Lower leg skin (tissue), 4 donors: ENCODE measurements at regions not wholly inside any gene's neighbourhood (a gene's known extent, or its start where the extent isn't known, plus 50 kb on each side); places are given as distances from the start of the nearest gene placed in this dataset.

Source experiments
- DNase-seq, 2 donors: peaks; one replicate each; pipeline ENCODE4 v3.0.0-alpha.2; 2019; ENCODE audit warnings: low spot score in 2 of 2
- H3K4me3 ChIP-seq: fragments of 200-600 bp; sonication (generic); 2 replicates; pipeline ENCODE4 v1.5.1; 2017; ENCODE audit warnings: mild to moderate bottlenecking, low read depth; ENCODE audit not compliant: poor library complexity, severe bottlenecking
- CTCF ChIP-seq, 3 donors: fragments of 450-650 bp; IDR thresholded peaks; one replicate each; pipeline ENCODE4 v1.5.1; 2016; ENCODE audit warnings: antibody characterized with exemption in 3 of 3, mild to moderate bottlenecking in 3 of 3, moderate library complexity in 2 of 3
- POLR2A ChIP-seq, 2 donors: fragments of 450-650 bp; IDR thresholded peaks; one replicate each; pipeline ENCODE4 v1.6.1; 2016 to 2017; ENCODE audit warnings: antibody characterized with exemption in 2 of 2, mild to moderate bottlenecking in 1 of 2, moderate library complexity in 1 of 2
- WGBS, 2 donors: methylation state at CpG; one replicate each; pipeline ENCODE4 v1.1.5; 2018; 5-methylcytosine and 5-hydroxymethylcytosine counted together
- intact Hi-C: fragments of 100-400 bp; cut with DNase I; formaldehyde crosslinking; loops from one replicate; pipeline ENCODE4 v1.15.0; 2023; ENCODE audit warnings: low total_unique reads

DNA sequence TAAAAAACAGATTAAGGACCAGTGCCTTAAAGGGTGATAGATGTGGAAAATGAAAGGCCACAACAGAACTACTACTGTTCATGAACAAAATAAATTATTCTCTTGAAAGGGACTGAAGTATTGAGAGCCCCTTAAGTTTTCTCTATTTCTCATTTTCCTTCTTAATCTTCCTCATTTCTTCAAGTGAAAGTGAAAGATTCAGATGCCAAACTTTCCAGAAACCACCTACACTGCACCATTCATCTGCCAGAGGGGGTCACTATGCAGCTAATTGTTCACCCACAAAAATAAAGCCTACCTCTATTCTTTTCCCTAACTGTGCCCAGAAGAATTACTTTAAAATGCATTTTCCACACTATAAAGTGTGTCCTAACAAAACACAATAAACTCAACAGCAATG, 140.1 kb downstream of the NR4A2 start:
- H3K4me3 ChIP-seq: no peak overlapping the region
- no peak for TF ChIP-seq POLR2A (IDR thresholded peaks at IDR 0.05)
- TF ChIP-seq CTCF (IDR thresholded peaks at IDR 0.05): no peak
- intact Hi-C loops: no loop called here
- no peak for DNase-seq

DNA sequence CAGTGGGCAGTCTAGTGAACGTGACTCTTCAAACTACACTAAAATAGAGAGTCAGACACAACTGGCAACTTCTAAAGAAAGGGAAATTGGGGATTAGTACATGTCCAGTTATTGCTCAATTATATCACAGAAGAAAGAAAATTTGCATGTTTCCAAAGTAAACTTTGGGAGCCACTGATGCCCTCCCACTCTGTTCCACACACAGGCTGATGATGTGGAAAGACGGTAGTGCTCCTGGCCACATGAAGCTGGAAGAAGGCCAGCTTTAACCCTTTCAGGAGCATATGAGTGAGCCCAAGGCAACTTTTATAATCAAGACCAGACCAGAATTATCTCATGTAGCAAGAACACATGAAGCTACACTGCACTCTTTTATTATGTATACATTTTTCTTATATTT, 141.0 kb downstream of the NR4A2 start:
- no peak for TF ChIP-seq POLR2A (IDR thresholded peaks at IDR 0.05)
- no peak for TF ChIP-seq CTCF (IDR thresholded peaks at IDR 0.05)
- no peak for DNase-seq
- intact Hi-C loops: no loop called here
- no peak overlapping the region for H3K4me3 ChIP-seq
- WGBS, 2 donors: 29 to 32% methylated on average over 2 of the region's 2 CpGs

GRCh38 chr2:156190517-156190916, 142.0 kb downstream of the NR4A2 start:
- TF ChIP-seq POLR2A (IDR thresholded peaks at IDR 0.05) (no peak), CTCF (IDR thresholded peaks at IDR 0.05) (no peak)
- intact Hi-C loops: no loop called here
- no peak overlapping the region for H3K4me3 ChIP-seq
- 45 to 55% methylated on average over 3 of the region's 3 CpGs for WGBS, 2 donors
- no peak for DNase-seq

DNA sequence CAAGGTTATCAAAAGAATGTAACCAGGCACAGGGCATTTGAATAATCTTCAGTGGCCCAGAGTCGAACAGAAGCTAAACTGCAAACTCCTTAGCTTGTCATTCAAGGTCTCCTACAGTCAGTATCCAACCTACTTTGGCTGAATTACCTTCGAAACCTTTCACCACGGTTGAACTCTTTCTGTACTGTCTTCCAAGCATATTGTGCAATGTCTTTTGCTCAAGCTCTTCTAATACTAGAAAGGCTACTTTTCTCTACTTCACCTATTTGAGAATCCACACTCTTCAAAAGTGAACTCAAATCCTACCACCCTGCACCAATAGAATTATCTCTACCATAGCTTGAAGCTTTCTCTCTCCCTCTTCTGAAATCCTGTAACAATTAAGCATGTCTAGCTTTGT, 142.9 kb downstream of the NR4A2 start:
- TF ChIP-seq CTCF (IDR thresholded peaks at IDR 0.05) (no peak), POLR2A (IDR thresholded peaks at IDR 0.05) (no peak)

GRCh38 chr2:156189143-156189542, 143.4 kb downstream of the NR4A2 start:
- DNase-seq: no peak
- TF ChIP-seq POLR2A (IDR thresholded peaks at IDR 0.05): no peak
- no peak for TF ChIP-seq CTCF (IDR thresholded peaks at IDR 0.05)
- H3K4me3 ChIP-seq: no peak overlapping the region
- intact Hi-C loops: no loop called here
- 75 to 79% methylated on average over 6 of the region's 6 CpGs for WGBS, 2 donors

More for the DNA sequence above, 142.9 kb downstream of the NR4A2 start:
- WGBS, 2 donors: 72 to 74% methylated on average over 3 of the region's 3 CpGs
- intact Hi-C loops: no loop called here
- no peak for DNase-seq
- no peak overlapping the region for H3K4me3 ChIP-seq

- no peak overlapping the region for H3K4me3 ChIP-seq
- WGBS, 2 donors: 45 to 53% methylated on average over 2 of the region's 2 CpGs
- intact Hi-C loops: no loop called here
- TF ChIP-seq CTCF (IDR thresholded peaks at IDR 0.05) (no peak), POLR2A (IDR thresholded peaks at IDR 0.05) (no peak)
- DNase-seq: peak in 1 of 2 donors; percentile 58
Measured at GRCh38 chr2:156182132-156182531, 150.4 kb downstream of the NR4A2 start.
